ENCODE measurements at regions not wholly inside any gene's neighbourhood (a gene's known extent, or its start where the extent isn't known, plus 50 kb on each side); places are given as distances from the start of the nearest gene placed in this dataset.

DNA sequence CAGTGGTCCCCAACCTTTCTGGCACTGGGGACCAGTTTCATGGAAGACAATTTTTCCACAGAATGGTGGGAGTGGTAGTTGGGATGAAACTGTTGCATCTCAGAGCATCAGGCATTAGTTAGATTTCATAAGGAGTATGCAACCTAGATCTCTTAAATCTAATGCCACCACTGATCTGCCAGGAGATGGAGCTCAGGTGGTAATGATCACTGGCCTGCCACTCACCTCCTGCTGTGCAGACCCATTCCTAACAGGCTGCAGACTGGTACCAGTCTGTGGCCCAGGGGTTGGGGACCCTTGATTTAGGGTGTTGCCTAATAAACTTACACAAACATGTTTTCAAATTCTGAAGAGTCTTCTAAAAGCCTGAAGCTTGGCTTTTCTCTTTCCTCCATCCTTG lies 261.3 kb downstream of the CDH19 start:
- BruUV-seq (replicated peaks) = no TSS peak

DNA sequence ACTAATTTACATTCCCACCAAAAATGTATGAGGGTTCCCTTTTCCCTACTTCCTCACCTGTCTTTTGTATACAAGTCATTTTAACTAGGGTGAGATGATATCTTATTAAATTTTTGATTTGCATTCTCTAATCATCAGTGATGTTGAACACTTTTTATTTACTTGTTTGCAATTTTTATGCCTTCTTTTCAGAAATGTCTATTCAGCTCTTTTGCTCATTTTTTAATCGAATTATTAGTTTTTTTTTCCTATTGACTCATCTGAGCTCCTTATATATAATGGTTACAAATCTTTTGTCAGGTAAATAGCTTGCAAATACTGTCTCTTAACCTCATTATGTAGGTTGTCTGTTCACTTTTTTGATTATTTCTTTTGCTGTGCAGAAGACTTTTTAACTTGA lies 269.4 kb downstream of the CDH19 start:
- TF ChIP-seq, protein P1, sequence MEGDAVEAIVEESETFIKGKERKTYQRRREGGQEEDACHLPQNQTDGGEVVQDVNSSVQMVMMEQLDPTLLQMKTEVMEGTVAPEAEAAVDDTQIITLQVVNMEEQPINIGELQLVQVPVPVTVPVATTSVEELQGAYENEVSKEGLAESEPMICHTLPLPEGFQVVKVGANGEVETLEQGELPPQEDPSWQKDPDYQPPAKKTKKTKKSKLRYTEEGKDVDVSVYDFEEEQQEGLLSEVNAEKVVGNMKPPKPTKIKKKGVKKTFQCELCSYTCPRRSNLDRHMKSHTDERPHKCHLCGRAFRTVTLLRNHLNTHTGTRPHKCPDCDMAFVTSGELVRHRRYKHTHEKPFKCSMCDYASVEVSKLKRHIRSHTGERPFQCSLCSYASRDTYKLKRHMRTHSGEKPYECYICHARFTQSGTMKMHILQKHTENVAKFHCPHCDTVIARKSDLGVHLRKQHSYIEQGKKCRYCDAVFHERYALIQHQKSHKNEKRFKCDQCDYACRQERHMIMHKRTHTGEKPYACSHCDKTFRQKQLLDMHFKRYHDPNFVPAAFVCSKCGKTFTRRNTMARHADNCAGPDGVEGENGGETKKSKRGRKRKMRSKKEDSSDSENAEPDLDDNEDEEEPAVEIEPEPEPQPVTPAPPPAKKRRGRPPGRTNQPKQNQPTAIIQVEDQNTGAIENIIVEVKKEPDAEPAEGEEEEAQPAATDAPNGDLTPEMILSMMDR (IDR thresholded peaks at IDR 0.05; ENCODE audit: unreplicated experiment) = no peak
- H3K4me1 Mint-ChIP-seq (ENCODE audit: insufficient read depth, unreplicated experiment) = no peaks in the 10 kb centered on the region
- H3K27ac Mint-ChIP-seq (ENCODE audit: low read depth, unreplicated experiment) = no peak overlapping the region
- H3K4me3 Mint-ChIP-seq (ENCODE audit: unreplicated experiment) = no peak overlapping the region
- ChIA-PET CTCF (no interaction called here), POLR2A (no interaction called here)
- DNase-seq (ENCODE audit: unreplicated experiment) = no peak
- BruUV-seq (replicated peaks) = no TSS peak
- no peaks in the 10 kb centered on the region for H3K36me3 Mint-ChIP-seq (ENCODE audit: insufficient read depth, unreplicated experiment)
- intact Hi-C loops (cut with micrococcal nuclease) = no loop called here
- H3K27me3 Mint-ChIP-seq (ENCODE audit: insufficient read depth, unreplicated experiment) = no peaks in the 10 kb centered on the region
- H3K9me3 Mint-ChIP-seq (ENCODE audit: unreplicated experiment) = no peaks in the 10 kb centered on the region

More for the DNA sequence above, 261.3 kb downstream of the CDH19 start:
- ChIA-PET POLR2A (interaction anchor here (0.7 kb wide), 1 partner anchor 154 kb away, joined by 3 read pairs; no protein-coding TSS in a partner anchor), CTCF (no interaction called here)
- TF ChIP-seq, protein P1 (IDR thresholded peaks at IDR 0.05; ENCODE audit: unreplicated experiment) = no peak
- H3K27me3 Mint-ChIP-seq (ENCODE audit: insufficient read depth, unreplicated experiment) = peaks cover 12% of the 10 kb centered on the region
- intact Hi-C loops (cut with micrococcal nuclease) = no loop called here
- H3K36me3 Mint-ChIP-seq (ENCODE audit: insufficient read depth, unreplicated experiment) = no peaks in the 10 kb centered on the region
- DNase-seq (ENCODE audit: unreplicated experiment) = no peak
- H3K4me1 Mint-ChIP-seq (ENCODE audit: insufficient read depth, unreplicated experiment) = no peaks in the 10 kb centered on the region
- no peak overlapping the region for H3K4me3 Mint-ChIP-seq (ENCODE audit: unreplicated experiment)
- no peak overlapping the region for H3K27ac Mint-ChIP-seq (ENCODE audit: low read depth, unreplicated experiment)
- peaks cover 7% of the 10 kb centered on the region for H3K9me3 Mint-ChIP-seq (ENCODE audit: unreplicated experiment)

DNA sequence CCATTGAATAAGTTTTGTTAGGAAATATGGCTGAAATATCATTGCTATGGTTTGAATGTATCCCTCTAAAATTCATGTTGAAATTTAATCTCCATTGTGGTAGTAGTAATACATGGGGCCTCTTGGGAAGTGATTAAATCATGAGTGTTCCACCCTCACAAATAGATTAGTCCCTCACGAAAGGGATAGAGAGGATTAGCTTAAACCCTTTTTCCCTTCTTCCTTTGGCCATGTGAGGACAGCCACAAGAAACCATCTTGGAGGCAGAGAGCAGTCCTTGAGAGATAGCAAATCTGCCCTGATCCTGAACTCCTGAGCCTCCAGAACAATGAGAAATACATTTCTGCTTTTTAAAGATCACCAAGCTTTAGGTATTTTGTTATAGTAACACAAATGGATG lies 274.2 kb downstream of the CDH19 start:
- no TSS peak for BruUV-seq (replicated peaks)
- intact Hi-C loops (cut with micrococcal nuclease) = no loop called here
- CTCF ChIA-PET = interaction anchor here (0.6 to 1.2 kb wide), 2 partner anchors 9 to 143 kb away, joined by 3 read pairs; no protein-coding TSS in a partner anchor
- TF ChIP-seq, protein P1 (IDR thresholded peaks at IDR 0.05; ENCODE audit: unreplicated experiment) = no peak
- Mint-ChIP-seq H3K27me3 (ENCODE audit: insufficient read depth, unreplicated experiment) (peaks cover 10% of the 10 kb centered on the region), H3K36me3 (ENCODE audit: insufficient read depth, unreplicated experiment) (no peaks in the 10 kb centered on the region), H3K27ac (ENCODE audit: low read depth, unreplicated experiment) (no peak overlapping the region), H3K9me3 (ENCODE audit: unreplicated experiment) (peaks cover 8% of the 10 kb centered on the region), H3K4me1 (ENCODE audit: insufficient read depth, unreplicated experiment) (no peaks in the 10 kb centered on the region), H3K4me3 (ENCODE audit: unreplicated experiment) (no peak overlapping the region)
- POLR2A ChIA-PET = no interaction called here
- DNase-seq (ENCODE audit: unreplicated experiment) = no peak

DNA sequence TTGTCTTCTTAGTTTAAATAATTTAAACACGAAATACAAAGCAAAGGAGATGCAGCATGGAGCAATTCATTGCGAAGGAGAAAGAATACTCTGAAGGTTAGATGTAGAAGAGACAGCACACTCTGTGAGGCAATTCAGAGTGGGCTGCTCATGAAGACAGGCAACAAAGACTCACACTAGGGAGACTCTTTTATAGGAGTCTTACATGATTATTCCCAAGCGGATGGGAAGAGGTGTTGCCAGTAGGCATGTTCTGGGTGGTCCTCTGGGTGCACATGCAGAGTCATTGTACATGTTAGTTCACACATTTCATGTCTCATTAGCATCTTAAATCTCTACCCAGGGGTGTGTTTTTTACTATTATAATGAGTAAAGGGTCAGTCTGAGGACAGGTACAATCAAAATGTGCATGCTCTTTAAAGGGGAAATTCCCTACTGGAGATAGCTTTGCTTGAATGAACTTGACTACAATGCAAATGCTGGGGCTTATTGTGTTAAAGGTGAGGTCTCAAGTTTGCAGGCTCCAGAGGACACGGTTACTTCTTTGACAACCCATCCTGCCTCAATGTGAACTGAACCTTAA lies 275.5 kb downstream of the CDH19 start:
- Mint-ChIP-seq H3K36me3 (ENCODE audit: insufficient read depth, unreplicated experiment) (no peaks in the 10 kb centered on the region), H3K27ac (ENCODE audit: low read depth, unreplicated experiment) (no peak overlapping the region), H3K9me3 (ENCODE audit: unreplicated experiment) (peaks cover 8% of the 10 kb centered on the region), H3K4me1 (ENCODE audit: insufficient read depth, unreplicated experiment) (no peaks in the 10 kb centered on the region), H3K27me3 (ENCODE audit: insufficient read depth, unreplicated experiment) (peaks cover 10% of the 10 kb centered on the region), H3K4me3 (ENCODE audit: unreplicated experiment) (no peak overlapping the region)
- DNase-seq (ENCODE audit: unreplicated experiment) = no peak
- BruUV-seq (replicated peaks) = no TSS peak
- intact Hi-C loops (cut with micrococcal nuclease) = no loop called here
- CTCF ChIA-PET = interaction anchor here (0.6 kb wide), 1 partner anchor 969 kb away, joined by 3 read pairs; no protein-coding TSS in a partner anchor
- TF ChIP-seq, protein P1 (IDR thresholded peaks at IDR 0.05; ENCODE audit: unreplicated experiment) = no peak
- POLR2A ChIA-PET = no interaction called here
